K562 (cell line): ENCODE measurements at regions not wholly inside any gene's neighbourhood (a gene's known extent, or its start where the extent isn't known, plus 50 kb on each side); places are given as distances from the start of the nearest gene placed in this dataset.

Experiments
- ATAC-seq: fragments of 200-7000 bp; cut with Tn5 transposase; 3 replicates; pipeline ENCODE4 v1.9.1; 2020; ENCODE audit warnings: moderate library complexity
- BruUV-seq: library from RNA; stranded (reverse); fragments of 400-500 nt; replicated peaks from 2 replicates; lab custom pipeline; 2021; lab: Mats Ljungman, UMichigan
- CTCF ChIA-PET: fragments of 300-600 bp; formaldehyde crosslinking; extraction: SDS; loops from one replicate; lab custom pipeline; 2021; ENCODE audit warnings: low intra/inter-chr PET ratio; lab: Yijun Ruan, JAX
- POLR2A ChIA-PET: fragments of 300-600, 350-650 bp; sonication (Branson Sonifier 250); formaldehyde crosslinking; extraction: SDS; loops from one replicate; lab custom pipeline; 2021; ENCODE audit warnings: antibody characterized with exemption, inconsistent platforms; lab: Yijun Ruan, JAX
- DNase-seq, 4 experiments: peaks; one replicate each; pipeline versions ENCODE4 v3.0.0 to v3.0.0-alpha.2; 2011 to 2018; ENCODE audit warnings: low spot score in 3 of 4, mixed read lengths in 3 of 4; ENCODE audit errors: extremely low read depth in 1 of 4
- FAIRE-seq: peaks from 2 replicates; lab custom pipeline; 2011; peaks lifted over from hg19 to GRCh38; lab: Jason Lieb, UNC
- H2AFZ ChIP-seq: 2 replicates; pipeline ENCODE4 v1.6.0; 2011; ENCODE audit warnings: low read depth, low read length, control low read depth, inconsistent platforms
- H3K27ac ChIP-seq: fragments of 200-600 bp; 3 replicates; pipeline ENCODE4 v1.8.0; 2011; ENCODE audit warnings: low read depth, mild to moderate bottlenecking, control low read depth, inconsistent platforms, low read length, moderate library complexity, mixed read lengths; ENCODE audit errors: extremely low read depth
- H3K27me3 ChIP-seq, 2 experiments: fragments of 300-600 bp in 1 of 2; 2 replicates in 1 of 2; 3 replicates in 1 of 2; pipeline versions ENCODE4 v1.6.0 to v1.8.0; 2011; ENCODE audit warnings: inconsistent platforms in 2 of 2, low read length in 2 of 2, mild to moderate bottlenecking in 1 of 2, mixed read lengths in 1 of 2, moderate library complexity in 1 of 2; ENCODE audit not compliant: control insufficient read depth in 2 of 2, insufficient read depth in 2 of 2
- H3K36me3 ChIP-seq: fragments of 300-600 bp; 3 replicates; pipeline ENCODE4 v1.8.0; 2011; ENCODE audit warnings: mild to moderate bottlenecking, low read length, inconsistent platforms; ENCODE audit not compliant: control insufficient read depth, insufficient read depth
- H3K4me1 ChIP-seq, 2 experiments: fragments of 200-600 bp in 1 of 2; replicated peaks in 1 of 2; 2 replicates in 1 of 2; 3 replicates in 1 of 2; pipeline versions ENCODE4 v1.5.1 to v1.8.0; 2011; ENCODE audit warnings: inconsistent platforms in 2 of 2, low read length in 2 of 2, mild to moderate bottlenecking in 1 of 2, mixed read lengths in 1 of 2, moderate library complexity in 1 of 2; ENCODE audit not compliant: control insufficient read depth in 2 of 2, insufficient read depth in 2 of 2
- H3K4me2 ChIP-seq: 2 replicates; pipeline ENCODE4 v1.6.1; 2011; ENCODE audit warnings: low read length, control low read depth, inconsistent platforms, mixed read lengths; ENCODE audit not compliant: insufficient read depth
- H3K4me3 ChIP-seq: fragments of 200-600 bp; sonication (generic), shearing (Covaris generic); 2 replicates; pipeline ENCODE4 v1.5.1; 2016; ENCODE audit warnings: control low read depth, inconsistent platforms
- H3K79me2 ChIP-seq: fragments of 200-600 bp; 3 replicates; pipeline ENCODE4 v1.8.0; 2011; ENCODE audit warnings: low read length, inconsistent platforms; ENCODE audit not compliant: control insufficient read depth, insufficient read depth
- H3K9ac ChIP-seq, 2 experiments: 2 replicates each; pipeline versions ENCODE4 v1.6.0 to v1.6.1; 2011; ENCODE audit warnings: low read depth in 2 of 2, low read length in 2 of 2, control low read depth in 1 of 2, inconsistent platforms in 1 of 2, mild to moderate bottlenecking in 1 of 2, mixed read lengths in 1 of 2; ENCODE audit not compliant: insufficient read depth in 1 of 2
- H3K9me1 ChIP-seq: one replicate; pipeline ENCODE4 v1.6.0; 2011; ENCODE audit warnings: inconsistent platforms, mild to moderate bottlenecking, low read length, moderate library complexity; ENCODE audit not compliant: control insufficient read depth, insufficient read depth
- H3K9me3 ChIP-seq: replicated peaks from 2 replicates; pipeline ENCODE4 v1.5.1; 2011; ENCODE audit warnings: low read depth, low read length, inconsistent platforms; ENCODE audit not compliant: control insufficient read depth, insufficient read depth
- H4K20me1 ChIP-seq: replicated peaks from 2 replicates; pipeline ENCODE4 v1.6.1; 2011; ENCODE audit warnings: low read length, inconsistent platforms, mixed read lengths; ENCODE audit not compliant: control insufficient read depth, insufficient read depth
- EHMT2 ChIP-seq: fragments of 450-650 bp; IDR thresholded peaks from 2 replicates; pipeline ENCODE4 v1.6.1; 2018; ENCODE audit warnings: antibody characterized with exemption
- FUS ChIP-seq: fragments of 200-400 bp; formaldehyde crosslinking; optimal IDR thresholded peaks from 2 replicates; pipeline ENCODE3; 2017; ENCODE audit warnings: low read depth, low read length
- GTF2F1 ChIP-seq: IDR thresholded peaks from 2 replicates; pipeline ENCODE4 v1.6.1; 2011; ENCODE audit warnings: low read depth, low read length, improper control_type of control experiment
- JUN ChIP-seq, 2 experiments: sonication (generic) in 1 of 2; formaldehyde crosslinking in 1 of 2; IDR thresholded peaks; 2 replicates each; pipeline versions ENCODE4 v1.6.1 to v1.8.0; 2012 to 2022; ENCODE audit warnings: borderline replicate concordance in 2 of 2, mild to moderate bottlenecking in 2 of 2, improper control_type of control experiment in 1 of 2, low read depth in 1 of 2, low read length in 1 of 2, missing genetic modification reagents in 1 of 2
- MXI1 ChIP-seq: IDR thresholded peaks from 2 replicates; pipeline ENCODE4 v1.6.1; 2011; ENCODE audit warnings: low read depth, mild to moderate bottlenecking, improper control_type of control experiment, low read length
- PURB ChIP-seq: sonication (generic); formaldehyde crosslinking; IDR thresholded peaks from 2 replicates; pipeline ENCODE4 v1.9.0; 2021; ENCODE audit warnings: low read depth, mild to moderate bottlenecking, missing genetic modification reagents
- PYGO2 ChIP-seq: fragments of 450-650 bp; IDR thresholded peaks from 2 replicates; pipeline ENCODE4 v1.6.1; 2016; ENCODE audit warnings: mild to moderate bottlenecking, missing genetic modification characterization, moderate library complexity, missing compliant biosample characterization
- WGBS: fragments of 100-300 bp; shearing (Covaris generic); methylation state at CpG from one replicate; pipeline ENCODE4 v1.1.6; 2016; ENCODE audit warnings: low coverage, mixed read lengths; ENCODE audit not compliant: insufficient coverage; ENCODE audit errors: missing lambda C conversion rate; 5-methylcytosine and 5-hydroxymethylcytosine counted together
- in situ Hi-C: fragments of 300-500 bp; cut with MboI; formaldehyde crosslinking; loops from 4 replicates; pipeline ENCODE4 v1.15.0; 2018; ENCODE audit warnings: inconsistent platforms, mixed read lengths
- intact Hi-C: fragments of 100-400 bp; cut with micrococcal nuclease; formaldehyde crosslinking; loops from 2 replicates; pipeline ENCODE4 v1.14.2; 2022
- TF ChIP-seq, protein P1 (sequence below), 2 experiments: fragments of 250-450 bp in 1 of 2; fragments of 450-650 bp in 1 of 2; sonication (Bioruptor Pico) in 1 of 2; IDR thresholded peaks; 2 replicates each; pipeline versions ENCODE4 v1.6.1 to v1.8.0; 2016 to 2021; ENCODE audit warnings: mild to moderate bottlenecking in 2 of 2, moderate library complexity in 2 of 2, missing compliant biosample characterization in 1 of 2, missing genetic modification characterization in 1 of 2
- TF ChIP-seq, protein P2 (sequence below): fragments of 200-800 bp; sonication (Bioruptor generic); IDR thresholded peaks from 2 replicates; pipeline ENCODE4 v1.6.1; 2017; ENCODE audit warnings: missing genetic modification characterization, missing compliant biosample characterization

DNA sequence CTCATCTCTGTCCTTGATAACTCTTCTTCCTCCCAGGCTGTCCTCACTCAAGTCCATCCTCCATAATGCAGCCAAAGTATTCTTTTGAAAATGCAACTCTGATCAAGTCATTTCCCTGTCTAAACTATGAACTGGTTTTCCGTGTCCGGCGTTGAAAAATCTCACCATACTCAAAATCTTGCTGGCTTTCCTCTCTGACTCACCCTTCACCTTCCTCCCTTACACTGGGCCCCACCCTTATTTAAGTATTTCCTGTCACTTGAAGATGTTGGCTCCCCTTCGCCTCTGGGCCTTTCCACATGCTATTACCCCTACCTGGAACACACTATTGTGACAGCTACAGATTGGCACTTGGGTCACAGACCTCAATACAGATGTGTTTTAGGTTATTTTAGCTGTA, 515.6 kb downstream of the INHBA start:
- FAIRE-seq (no peak), DNase-seq (no peak), ATAC-seq (no peak)
- in situ Hi-C loops (no loop called here), intact Hi-C loops (no loop called here)
- Histone ChIP-seq H3K9me1 (no peaks in the 10 kb centered on the region), H3K9ac (no peak overlapping the region), H3K4me1 (no peaks in the 10 kb centered on the region), H3K4me3 (no peak overlapping the region), H3K36me3 (no peaks in the 10 kb centered on the region), H3K79me2 (no peaks in the 10 kb centered on the region), H3K27me3 (no peaks in the 10 kb centered on the region), H2AFZ (no peak overlapping the region), H3K27ac (no peak overlapping the region), H4K20me1 (no peaks in the 10 kb centered on the region), H3K9me3 (no peaks in the 10 kb centered on the region; the same call in 1 of the 2 replicates), H3K4me2 (no peak overlapping the region)
- no peak for TF ChIP-seq FUS
- CTCF ChIA-PET = no interaction called here
- BruUV-seq = no TSS peak
- POLR2A ChIA-PET = no interaction called here
- WGBS = 0% methylated on average over 4 of the region's 4 CpGs

DNA sequence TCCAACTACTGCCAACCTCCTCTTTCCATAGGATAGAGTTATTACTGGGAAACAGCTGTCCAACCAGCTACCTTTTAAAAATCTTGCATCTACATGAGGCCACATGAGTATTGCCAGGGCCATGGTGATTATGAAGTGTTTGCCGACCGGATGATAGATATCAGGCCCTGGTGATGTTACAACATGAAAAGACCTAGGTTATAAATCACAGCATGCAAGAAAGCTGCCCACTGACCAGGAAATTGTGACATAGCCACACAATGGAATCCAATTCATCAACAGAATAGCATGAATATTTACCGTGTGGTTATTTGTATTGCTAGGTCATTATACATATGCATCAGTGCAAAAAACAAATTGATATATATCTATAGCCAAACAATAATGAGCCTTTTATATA, 517.0 kb downstream of the INHBA start:
- intact Hi-C loops (no loop called here), in situ Hi-C loops (no loop called here)
- Histone ChIP-seq H2AFZ (no peak overlapping the region), H3K9me3 (no peaks in the 10 kb centered on the region; the same call in 1 of the 2 replicates), H3K27me3 (no peaks in the 10 kb centered on the region), H3K79me2 (no peaks in the 10 kb centered on the region), H3K4me1 (no peaks in the 10 kb centered on the region), H3K36me3 (no peaks in the 10 kb centered on the region), H4K20me1 (no peaks in the 10 kb centered on the region)
- WGBS = 7% methylated on average over 3 of the region's 3 CpGs
- no peak for TF ChIP-seq JUN (IDR thresholded peaks at IDR 0.05; ENCODE audit: borderline replicate concordance, low read depth, low read length)
- TF ChIP-seq JUN (CRISPR knock-in tag; IDR thresholded peaks at IDR 0.05; ENCODE audit: borderline replicate concordance) = no peak
- TF ChIP-seq, protein P1, sequence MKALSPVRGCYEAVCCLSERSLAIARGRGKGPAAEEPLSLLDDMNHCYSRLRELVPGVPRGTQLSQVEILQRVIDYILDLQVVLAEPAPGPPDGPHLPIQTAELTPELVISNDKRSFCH (CRISPR knock-in tag; IDR thresholded peaks at IDR 0.05) = no peak
- TF ChIP-seq, protein P1 (tag; IDR thresholded peaks at IDR 0.05) = no peak
- no peak for TF ChIP-seq PURB (CRISPR knock-in tag)
- TF ChIP-seq EHMT2 = no peak
- no peak for TF ChIP-seq PYGO2 (tag)
- no peak for TF ChIP-seq GTF2F1
- TF ChIP-seq MXI1 = no peak
- TF ChIP-seq, protein P2, sequence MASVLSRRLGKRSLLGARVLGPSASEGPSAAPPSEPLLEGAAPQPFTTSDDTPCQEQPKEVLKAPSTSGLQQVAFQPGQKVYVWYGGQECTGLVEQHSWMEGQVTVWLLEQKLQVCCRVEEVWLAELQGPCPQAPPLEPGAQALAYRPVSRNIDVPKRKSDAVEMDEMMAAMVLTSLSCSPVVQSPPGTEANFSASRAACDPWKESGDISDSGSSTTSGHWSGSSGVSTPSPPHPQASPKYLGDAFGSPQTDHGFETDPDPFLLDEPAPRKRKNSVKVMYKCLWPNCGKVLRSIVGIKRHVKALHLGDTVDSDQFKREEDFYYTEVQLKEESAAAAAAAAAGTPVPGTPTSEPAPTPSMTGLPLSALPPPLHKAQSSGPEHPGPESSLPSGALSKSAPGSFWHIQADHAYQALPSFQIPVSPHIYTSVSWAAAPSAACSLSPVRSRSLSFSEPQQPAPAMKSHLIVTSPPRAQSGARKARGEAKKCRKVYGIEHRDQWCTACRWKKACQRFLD (CRISPR knock-in tag) = no peak
- TF ChIP-seq, all 486 proteins: peak for 0
- FAIRE-seq = no peak
- H3K27ac ChIP-seq = no peak overlapping the region
- H3K4me3 ChIP-seq = no peak overlapping the region
- H3K9ac ChIP-seq = no peak overlapping the region
- H3K4me2 ChIP-seq = no peak overlapping the region
- ChIA-PET POLR2A (no interaction called here), CTCF (no interaction called here)
- no peak for DNase-seq
- no TSS peak for BruUV-seq
- no peak for ATAC-seq
- H3K9me1 ChIP-seq = no peaks in the 10 kb centered on the region
